Right lobe of liver (tissue), 6 donors: ENCODE measurements at regions not wholly inside any gene's neighbourhood (a gene's known extent, or its start where the extent isn't known, plus 50 kb on each side); places are given as distances from the start of the nearest gene placed in this dataset.
A peak's percentile ranks its signal among the peaks of the same experiment; 100 is the strongest.

ENCODE experiments used
- ATAC-seq, 4 donors: fragments of 200-7000 bp; cut with Tn5 transposase; one replicate each; pipeline ENCODE4 v1.9.1; 2020; ENCODE audit warnings: mild to moderate bottlenecking in 4 of 4, moderate library complexity in 4 of 4
- DNase-seq, 3 donors: peaks; one replicate each; pipeline ENCODE4 v3.0.0-alpha.2; 2020
- H3K27ac ChIP-seq, 3 donors: fragments of 200-600 bp; one replicate each; pipeline ENCODE4 v1.8.0; 2022
- H3K27me3 ChIP-seq, 2 donors: fragments of 200-600 bp; one replicate each; pipeline ENCODE4 v1.8.0; 2022
- H3K36me3 ChIP-seq, 4 donors: fragments of 200-600 bp; sonication (generic) in 1 of 4; one replicate each; pipeline versions ENCODE4 v1.5.1 to v1.8.0; 2017 to 2022; ENCODE audit warnings: control low read depth in 1 of 4
- H3K4me1 ChIP-seq, 4 donors: fragments of 200-600 bp; sonication (generic) in 1 of 4; one replicate each; pipeline versions ENCODE4 v1.5.1 to v1.8.0; 2017 to 2022; ENCODE audit warnings: control low read depth in 1 of 4
- H3K4me3 ChIP-seq, 3 donors: fragments of 200-600 bp; one replicate each; pipeline ENCODE4 v1.8.0; 2022
- H3K9me3 ChIP-seq, 4 donors: fragments of 200-600 bp; sonication (generic) in 1 of 4; one replicate each; pipeline versions ENCODE4 v1.5.1 to v1.8.0; 2017 to 2022; ENCODE audit warnings: control low read depth in 1 of 4
- CTCF ChIP-seq, 4 donors: fragments of 200-600 bp in 3 of 4; fragments of 450-650 bp in 1 of 4; IDR thresholded peaks; one replicate each; pipeline versions ENCODE4 v1.5.1 to v1.8.0; 2016 to 2022; ENCODE audit warnings: antibody characterized with exemption in 4 of 4, mild to moderate bottlenecking in 2 of 4
- POLR2A ChIP-seq: fragments of 450-650 bp; IDR thresholded peaks from one replicate; pipeline ENCODE4 v1.6.1; 2017; ENCODE audit warnings: antibody characterized with exemption, mild to moderate bottlenecking
- WGBS: methylation state at CpG from one replicate; pipeline ENCODE4 v1.1.6; 2018; ENCODE audit warnings: low coverage, low lambda C conversion rate; ENCODE audit not compliant: insufficient coverage; ENCODE audit errors: missing lambda C conversion rate; 5-methylcytosine and 5-hydroxymethylcytosine counted together
- intact Hi-C, 2 donors: fragments of 100-400 bp; cut with DNase I; formaldehyde crosslinking; loops; one replicate each; pipeline versions ENCODE4 v1.11.2 to v1.14.1; 2022
- donor health status: DM: no; HTN: yes; CAD: no.
- donor health status: DM: no; HTN: no; CAD: no.
- donor health status: DM: no; HTN: no; CAD: no.
- donor health status: DM: no; HTN: yes; CAD: no.
- donor health status: DM: no; HTN: yes; CAD: no.

- intact Hi-C loops = no loop called here
These were observed 1403.5 kb downstream of the BRD1 start for GRCh38 chr22:48424201-48424627.

GRCh38 chr22:48423481-48423911 lies 1404.2 kb downstream of the BRD1 start:
- H3K27ac ChIP-seq = no peak overlapping the region
- no peaks in the 10 kb centered on the region for H3K4me1 ChIP-seq
- ATAC-seq (no peak), DNase-seq (peak in 1 of 3 donors; percentile 15)
- H3K4me3 ChIP-seq = no peak overlapping the region
- TF ChIP-seq CTCF (IDR thresholded peaks at IDR 0.05) = no peak
- TF ChIP-seq POLR2A = no peak
- no peaks in the 10 kb centered on the region for H3K27me3 ChIP-seq
- WGBS = 48% methylated on average over 5 of the region's 8 CpGs
- H3K9me3 ChIP-seq = no peaks in the 10 kb centered on the region
- H3K36me3 ChIP-seq = no peaks in the 10 kb centered on the region
- intact Hi-C loops = no loop called here

More at GRCh38 chr22:48424201-48424627, 1403.5 kb downstream of the BRD1 start:
- DNase-seq (peak in 2 of 3 donors; percentile 37 to 43), ATAC-seq (no peak)
- Histone ChIP-seq H3K36me3 (no peaks in the 10 kb centered on the region), H3K9me3 (no peaks in the 10 kb centered on the region), H3K27me3 (no peaks in the 10 kb centered on the region), H3K4me1 (no peaks in the 10 kb centered on the region), H3K27ac (no peak overlapping the region), H3K4me3 (no peak overlapping the region)
- TF ChIP-seq POLR2A (no peak), CTCF (IDR thresholded peaks at IDR 0.05) (no peak)
- 61% methylated on average over 5 of the region's 18 CpGs for WGBS

- H3K9me3 ChIP-seq = no peaks in the 10 kb centered on the region
- no peak overlapping the region for H3K4me3 ChIP-seq
- no peak for TF ChIP-seq CTCF (IDR thresholded peaks at IDR 0.05)
- no peak for TF ChIP-seq POLR2A
- H3K36me3 ChIP-seq = no peaks in the 10 kb centered on the region
- ATAC-seq = no peak
- DNase-seq = peak in 2 of 3 donors; percentile 15 to 18
- H3K4me1 ChIP-seq = no peaks in the 10 kb centered on the region
- WGBS = 38% methylated on average over 6 of the region's 7 CpGs
- intact Hi-C loops = no loop called here
- no peak overlapping the region for H3K27ac ChIP-seq
- H3K27me3 ChIP-seq = no peaks in the 10 kb centered on the region
These were observed 1404.7 kb downstream of the BRD1 start for GRCh38 chr22:48422900-48423480.

- WGBS = 67% methylated on average over 10 of the region's 10 CpGs
- no peaks in the 10 kb centered on the region for H3K4me1 ChIP-seq
- DNase-seq = peak in 1 of 3 donors; percentile 34
- no peak for TF ChIP-seq CTCF (IDR thresholded peaks at IDR 0.05)
- TF ChIP-seq POLR2A = no peak
- no peak for ATAC-seq
- H3K9me3 ChIP-seq = no peaks in the 10 kb centered on the region
- intact Hi-C loops = no loop called here
- no peaks in the 10 kb centered on the region for H3K27me3 ChIP-seq
- H3K36me3 ChIP-seq = no peaks in the 10 kb centered on the region
- no peak overlapping the region for H3K4me3 ChIP-seq
- H3K27ac ChIP-seq = no peak overlapping the region
These were observed 1408.8 kb downstream of the BRD1 start for GRCh38 chr22:48418831-48419230.
